Pancreas (tissue), 8 donors: ENCODE measurements at regions not wholly inside any gene's neighbourhood (a gene's known extent, or its start where the extent isn't known, plus 50 kb on each side); places are given as distances from the start of the nearest gene placed in this dataset.

Experiments used
- ATAC-seq, 4 donors: fragments of 200-7000 bp; cut with Tn5 transposase; one replicate each; pipeline versions ENCODE4 v1.8.0 to v1.9.1; 2020; ENCODE audit warnings: mild to moderate bottlenecking in 4 of 4, moderate library complexity in 4 of 4
- DNase-seq, 6 donors: peaks; one replicate each; pipeline ENCODE4 v3.0.0-alpha.2; 2020
- FAIRE-seq: peaks from 2 replicates; lab custom pipeline; 2012; peaks lifted over from hg19 to GRCh38; lab: Jason Lieb, UNC
- H3K27ac ChIP-seq, 4 donors: fragments of 200-600 bp; sonication (generic); 1 replicate in 3 of 4; 2 replicates in 1 of 4; pipeline versions ENCODE4 v1.5.0 to v1.8.0; 2020
- H3K27me3 ChIP-seq, 4 donors: fragments of 200-600 bp; one replicate each; pipeline ENCODE4 v1.8.0; 2021
- H3K36me3 ChIP-seq, 3 donors: fragments of 200-600 bp; sonication (generic) in 1 of 3; one replicate each; pipeline versions ENCODE4 v1.5.0 to v1.8.0; 2020 to 2021
- H3K4me1 ChIP-seq, 3 donors: fragments of 200-600 bp; one replicate each; pipeline ENCODE4 v1.8.0; 2021
- H3K4me3 ChIP-seq, 4 donors: fragments of 200-600 bp; sonication (generic) in 2 of 4; one replicate each; pipeline versions ENCODE4 v1.5.0 to v1.8.0; 2020 to 2021
- H3K9me3 ChIP-seq, 4 donors: fragments of 200-600 bp; one replicate each; pipeline ENCODE4 v1.8.0; 2021
- intact Hi-C, 3 donors: fragments of 100-400 bp; cut with DNase I; formaldehyde crosslinking; loops; one replicate each; pipeline versions ENCODE4 v1.11.1 to v1.14.2; 2022
- TF ChIP-seq, protein P1 (sequence below), 4 donors: fragments of 200-600 bp; sonication (generic) in 3 of 4; IDR thresholded peaks; one replicate each; pipeline versions ENCODE4 v1.5.0 to v1.8.0; 2021; ENCODE audit warnings: antibody characterized with exemption in 4 of 4
- donor health status: DM: no; HTN: no; CAD: no; lungs with moderate emphysema.
- donor health status: DM: no; HTN: no; CAD: no.
- donor health status: control.
- donor health status: control.
- donor health status: DM: yes; HTN: yes; CAD: no.
- donor health status: DM: no; HTN: no; CAD: no.
- donor health status: DM: no; HTN: no; CAD: no.
- donor health status: DM: yes; HTN: yes; CAD: no.

DNA sequence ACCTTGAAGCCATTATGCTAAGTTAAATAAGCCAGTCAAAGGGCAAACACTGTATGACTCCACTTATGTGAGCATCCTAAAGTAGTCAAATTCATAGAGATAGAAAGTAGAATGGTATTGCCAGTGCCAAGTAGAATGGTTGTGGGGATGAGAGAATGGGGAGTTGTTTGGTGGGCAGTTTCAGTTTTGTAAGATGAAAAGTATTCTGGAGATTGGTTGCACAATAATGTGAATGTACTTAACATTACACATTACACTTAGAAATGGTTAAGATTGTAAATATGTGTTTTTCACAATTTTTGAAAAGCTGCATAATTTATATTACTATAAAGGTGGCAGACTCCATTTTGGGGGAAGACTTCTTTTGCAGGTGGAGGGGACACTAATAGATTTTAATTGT lies 51.3 kb upstream of the CARMIL1 start:
- FAIRE-seq: no peak

More for the DNA sequence above, 51.3 kb upstream of the CARMIL1 start:
- no peaks in the 10 kb centered on the region for H3K27me3 ChIP-seq
- DNase-seq (no peak), ATAC-seq (no peak)
- no peak overlapping the region for H3K27ac ChIP-seq
- no peaks in the 10 kb centered on the region for H3K36me3 ChIP-seq
- TF ChIP-seq, protein P1, sequence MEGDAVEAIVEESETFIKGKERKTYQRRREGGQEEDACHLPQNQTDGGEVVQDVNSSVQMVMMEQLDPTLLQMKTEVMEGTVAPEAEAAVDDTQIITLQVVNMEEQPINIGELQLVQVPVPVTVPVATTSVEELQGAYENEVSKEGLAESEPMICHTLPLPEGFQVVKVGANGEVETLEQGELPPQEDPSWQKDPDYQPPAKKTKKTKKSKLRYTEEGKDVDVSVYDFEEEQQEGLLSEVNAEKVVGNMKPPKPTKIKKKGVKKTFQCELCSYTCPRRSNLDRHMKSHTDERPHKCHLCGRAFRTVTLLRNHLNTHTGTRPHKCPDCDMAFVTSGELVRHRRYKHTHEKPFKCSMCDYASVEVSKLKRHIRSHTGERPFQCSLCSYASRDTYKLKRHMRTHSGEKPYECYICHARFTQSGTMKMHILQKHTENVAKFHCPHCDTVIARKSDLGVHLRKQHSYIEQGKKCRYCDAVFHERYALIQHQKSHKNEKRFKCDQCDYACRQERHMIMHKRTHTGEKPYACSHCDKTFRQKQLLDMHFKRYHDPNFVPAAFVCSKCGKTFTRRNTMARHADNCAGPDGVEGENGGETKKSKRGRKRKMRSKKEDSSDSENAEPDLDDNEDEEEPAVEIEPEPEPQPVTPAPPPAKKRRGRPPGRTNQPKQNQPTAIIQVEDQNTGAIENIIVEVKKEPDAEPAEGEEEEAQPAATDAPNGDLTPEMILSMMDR (IDR thresholded peaks at IDR 0.05): no peak
- intact Hi-C loops: no loop called here
- H3K9me3 ChIP-seq: no peaks in the 10 kb centered on the region
- H3K4me1 ChIP-seq: peaks cover 0 to 21% (median 0%) of the 10 kb centered on the region in 3 donors
- H3K4me3 ChIP-seq: no peak overlapping the region
